Liver (tissue), 8 donors: ENCODE measurements at regions not wholly inside any gene's neighbourhood (a gene's known extent, or its start where the extent isn't known, plus 50 kb on each side); places are given as distances from the start of the nearest gene placed in this dataset.

Experiments used
- DNase-seq: peaks from one replicate; pipeline ENCODE4 v3.0.0-alpha.2; 2017; ENCODE audit warnings: low spot score
- H3K27ac ChIP-seq, 2 donors: one replicate each; pipeline ENCODE4 v1.7.0; 2013; ENCODE audit warnings: inconsistent platforms in 2 of 2, low read length in 2 of 2, control low read depth in 1 of 2, low read depth in 1 of 2, mild to moderate bottlenecking in 1 of 2
- H3K27me3 ChIP-seq, 4 donors: one replicate each; pipeline versions ENCODE4 v1.6.1 to v1.7.0; 2013; ENCODE audit warnings: low read length in 3 of 4, inconsistent platforms in 1 of 4, mild to moderate bottlenecking in 1 of 4, moderate library complexity in 1 of 4; ENCODE audit not compliant: control insufficient read depth in 4 of 4, insufficient read depth in 4 of 4
- H3K36me3 ChIP-seq, 4 donors: one replicate each; pipeline versions ENCODE4 v1.6.1 to v1.7.0; 2013; ENCODE audit warnings: low read length in 3 of 4, mild to moderate bottlenecking in 3 of 4, low read depth in 1 of 4, moderate library complexity in 1 of 4; ENCODE audit not compliant: control insufficient read depth in 4 of 4, insufficient read depth in 3 of 4
- H3K4me1 ChIP-seq, 4 donors: one replicate each; pipeline versions ENCODE4 v1.6.1 to v1.7.0; 2013; ENCODE audit warnings: low read length in 3 of 4, mild to moderate bottlenecking in 3 of 4, moderate library complexity in 1 of 4; ENCODE audit not compliant: control insufficient read depth in 4 of 4, insufficient read depth in 4 of 4
- H3K4me3 ChIP-seq, 3 donors: one replicate each; pipeline versions ENCODE4 v1.6.1 to v1.7.0; 2013; ENCODE audit warnings: low read length in 3 of 3, control low read depth in 1 of 3, low read depth in 1 of 3, mild to moderate bottlenecking in 1 of 3
- H3K9ac ChIP-seq, 2 donors: one replicate each; pipeline ENCODE4 v1.7.0; 2013; ENCODE audit warnings: low read length in 2 of 2, mild to moderate bottlenecking in 2 of 2, moderate library complexity in 2 of 2, control low read depth in 1 of 2, low read depth in 1 of 2
- H3K9me3 ChIP-seq, 4 donors: one replicate each; pipeline versions ENCODE4 v1.6.1 to v1.7.0; 2013; ENCODE audit warnings: low read length in 3 of 4; ENCODE audit not compliant: control insufficient read depth in 4 of 4
- EGR1 ChIP-seq, 2 donors: IDR thresholded peaks; 2 replicates each; pipeline ENCODE4 v1.6.1; 2016 to 2018; ENCODE audit warnings: antibody characterized with exemption in 2 of 2, low read depth in 2 of 2
- FOXA1 ChIP-seq: IDR thresholded peaks from 2 replicates; pipeline ENCODE4 v1.6.1; 2016; ENCODE audit warnings: antibody characterized with exemption
- FOXA2 ChIP-seq: IDR thresholded peaks from 2 replicates; pipeline ENCODE4 v1.6.1; 2016; ENCODE audit warnings: antibody characterized with exemption
- GABPA ChIP-seq, 2 donors: IDR thresholded peaks in 1 of 2; conservative IDR thresholded peaks in 1 of 2; 2 replicates each; pipeline ENCODE4 v1.6.1; 2016; ENCODE audit warnings: antibody characterized with exemption in 2 of 2, mild to moderate bottlenecking in 1 of 2, moderate library complexity in 1 of 2
- HNF4G ChIP-seq: IDR thresholded peaks from 2 replicates; pipeline ENCODE4 v1.6.1; 2016; ENCODE audit warnings: antibody characterized with exemption
- RAD21 ChIP-seq, 2 donors: IDR thresholded peaks; 2 replicates each; pipeline ENCODE4 v1.6.1; 2016; ENCODE audit warnings: antibody characterized with exemption in 2 of 2, mild to moderate bottlenecking in 2 of 2
- SP1 ChIP-seq: IDR thresholded peaks from 2 replicates; pipeline ENCODE4 v1.6.1; 2018; ENCODE audit warnings: antibody characterized with exemption, mild to moderate bottlenecking
- TAF1 ChIP-seq: conservative IDR thresholded peaks from 2 replicates; pipeline ENCODE4 v1.6.1; 2016; ENCODE audit warnings: antibody characterized with exemption, mild to moderate bottlenecking
- YY1 ChIP-seq: IDR thresholded peaks from 2 replicates; pipeline ENCODE4 v1.6.1; 2016; ENCODE audit warnings: antibody characterized with exemption, mild to moderate bottlenecking
- WGBS: extraction: QIAGEN DNeasy Blood & Tissue Kit; methylation state at CpG from one replicate; pipeline ENCODE4 v1.1.7; 2013; 5-methylcytosine and 5-hydroxymethylcytosine counted together
- TF ChIP-seq, protein P1 (sequence below): IDR thresholded peaks from 2 replicates; pipeline ENCODE4 v1.6.1; 2016; ENCODE audit warnings: antibody characterized with exemption
- TF ChIP-seq, protein P2 (sequence below): fragments of 150-350 bp; IDR thresholded peaks from 2 replicates; pipeline ENCODE4 v1.5.1; 2017; ENCODE audit warnings: improper control_type of control experiment, low read depth, low read length; ENCODE audit not compliant: missing input control
- TF ChIP-seq, protein P3 (sequence below): IDR thresholded peaks from 2 replicates; pipeline ENCODE4 v1.6.1; 2016; ENCODE audit warnings: antibody characterized with exemption
- TF ChIP-seq, protein P4 (sequence below): IDR thresholded peaks from 2 replicates; pipeline ENCODE4 v1.6.1; 2016; ENCODE audit warnings: antibody characterized with exemption
- TF ChIP-seq, protein P5 (sequence below): IDR thresholded peaks from 2 replicates; pipeline ENCODE4 v1.6.1; 2016; ENCODE audit warnings: antibody characterized with exemption, mild to moderate bottlenecking
- donor health status: healthy.
- donor health status: healthy.
- donor health status: healthy.
- donor health status: healthy.
- donor health status: healthy.

DNA sequence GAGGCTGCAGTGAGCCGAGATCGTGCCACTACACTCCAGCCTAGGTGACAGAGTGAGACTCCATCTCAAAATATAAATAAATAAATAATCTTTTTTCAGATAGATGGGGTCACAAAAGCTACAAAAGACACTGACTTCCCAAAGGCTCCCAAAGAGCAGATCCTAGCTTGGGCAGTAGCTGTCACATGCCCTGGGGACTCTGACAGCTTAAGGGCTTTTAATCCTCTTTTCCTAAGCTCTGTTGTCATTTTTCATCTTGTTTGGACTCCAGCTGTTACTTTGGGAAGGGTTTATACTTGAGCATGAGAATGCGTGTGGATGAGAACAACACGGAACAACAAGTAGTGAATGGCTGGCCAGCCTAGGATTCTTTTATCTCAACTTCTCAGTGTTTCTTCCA is 231.7 kb downstream of the MZT1 start (continued):
- TF ChIP-seq, protein P1, sequence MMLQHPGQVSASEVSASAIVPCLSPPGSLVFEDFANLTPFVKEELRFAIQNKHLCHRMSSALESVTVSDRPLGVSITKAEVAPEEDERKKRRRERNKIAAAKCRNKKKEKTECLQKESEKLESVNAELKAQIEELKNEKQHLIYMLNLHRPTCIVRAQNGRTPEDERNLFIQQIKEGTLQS: no peak
- TF ChIP-seq RAD21 (IDR thresholded peaks at IDR 0.05): no peak
- TF ChIP-seq FOXA1: no peak

DNA sequence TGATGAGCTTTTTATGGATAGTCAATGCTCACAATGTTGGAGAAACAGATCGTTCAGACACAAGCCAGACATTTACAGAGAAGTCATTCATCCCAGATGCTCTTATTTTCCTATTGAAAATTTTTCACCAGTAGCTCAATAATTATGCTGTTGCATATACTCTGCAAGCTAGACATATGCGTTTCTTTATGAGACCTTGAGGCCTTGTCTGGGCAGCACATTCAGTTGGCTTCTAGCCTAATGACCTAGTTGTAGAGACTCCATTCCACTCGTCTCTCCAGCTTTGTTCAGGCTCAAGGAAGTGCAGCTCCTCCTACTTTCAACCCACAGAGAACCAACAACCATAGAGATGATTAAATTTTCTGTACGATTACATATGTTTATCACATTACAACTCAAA is 237.7 kb downstream of the MZT1 start:
- TF ChIP-seq HNF4G (no peak), FOXA2 (no peak), EGR1 (IDR thresholded peaks at IDR 0.05; ENCODE audit: low read depth in 2 of 2) (no peak), YY1 (no peak), FOXA1 (no peak)
- TF ChIP-seq, protein P2, sequence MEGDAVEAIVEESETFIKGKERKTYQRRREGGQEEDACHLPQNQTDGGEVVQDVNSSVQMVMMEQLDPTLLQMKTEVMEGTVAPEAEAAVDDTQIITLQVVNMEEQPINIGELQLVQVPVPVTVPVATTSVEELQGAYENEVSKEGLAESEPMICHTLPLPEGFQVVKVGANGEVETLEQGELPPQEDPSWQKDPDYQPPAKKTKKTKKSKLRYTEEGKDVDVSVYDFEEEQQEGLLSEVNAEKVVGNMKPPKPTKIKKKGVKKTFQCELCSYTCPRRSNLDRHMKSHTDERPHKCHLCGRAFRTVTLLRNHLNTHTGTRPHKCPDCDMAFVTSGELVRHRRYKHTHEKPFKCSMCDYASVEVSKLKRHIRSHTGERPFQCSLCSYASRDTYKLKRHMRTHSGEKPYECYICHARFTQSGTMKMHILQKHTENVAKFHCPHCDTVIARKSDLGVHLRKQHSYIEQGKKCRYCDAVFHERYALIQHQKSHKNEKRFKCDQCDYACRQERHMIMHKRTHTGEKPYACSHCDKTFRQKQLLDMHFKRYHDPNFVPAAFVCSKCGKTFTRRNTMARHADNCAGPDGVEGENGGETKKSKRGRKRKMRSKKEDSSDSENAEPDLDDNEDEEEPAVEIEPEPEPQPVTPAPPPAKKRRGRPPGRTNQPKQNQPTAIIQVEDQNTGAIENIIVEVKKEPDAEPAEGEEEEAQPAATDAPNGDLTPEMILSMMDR: no peak
- TF ChIP-seq, protein P3, sequence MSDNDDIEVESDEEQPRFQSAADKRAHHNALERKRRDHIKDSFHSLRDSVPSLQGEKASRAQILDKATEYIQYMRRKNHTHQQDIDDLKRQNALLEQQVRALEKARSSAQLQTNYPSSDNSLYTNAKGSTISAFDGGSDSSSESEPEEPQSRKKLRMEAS: no peak
- TF ChIP-seq, protein P4, sequence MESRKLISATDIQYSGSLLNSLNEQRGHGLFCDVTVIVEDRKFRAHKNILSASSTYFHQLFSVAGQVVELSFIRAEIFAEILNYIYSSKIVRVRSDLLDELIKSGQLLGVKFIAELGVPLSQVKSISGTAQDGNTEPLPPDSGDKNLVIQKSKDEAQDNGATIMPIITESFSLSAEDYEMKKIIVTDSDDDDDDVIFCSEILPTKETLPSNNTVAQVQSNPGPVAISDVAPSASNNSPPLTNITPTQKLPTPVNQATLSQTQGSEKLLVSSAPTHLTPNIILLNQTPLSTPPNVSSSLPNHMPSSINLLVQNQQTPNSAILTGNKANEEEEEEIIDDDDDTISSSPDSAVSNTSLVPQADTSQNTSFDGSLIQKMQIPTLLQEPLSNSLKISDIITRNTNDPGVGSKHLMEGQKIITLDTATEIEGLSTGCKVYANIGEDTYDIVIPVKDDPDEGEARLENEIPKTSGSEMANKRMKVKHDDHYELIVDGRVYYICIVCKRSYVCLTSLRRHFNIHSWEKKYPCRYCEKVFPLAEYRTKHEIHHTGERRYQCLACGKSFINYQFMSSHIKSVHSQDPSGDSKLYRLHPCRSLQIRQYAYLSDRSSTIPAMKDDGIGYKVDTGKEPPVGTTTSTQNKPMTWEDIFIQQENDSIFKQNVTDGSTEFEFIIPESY: no peak
- TF ChIP-seq, protein P1: no peak
- DNase-seq: no peak
- WGBS: 67% methylated on average over 4 of the region's 4 CpGs
- H3K36me3 ChIP-seq: no peaks in the 10 kb centered on the region
- H3K27ac ChIP-seq: no peak overlapping the region
- no peaks in the 10 kb centered on the region for H3K9me3 ChIP-seq
- no peaks in the 10 kb centered on the region for H3K27me3 ChIP-seq
- no peak overlapping the region for H3K4me3 ChIP-seq
- H3K9ac ChIP-seq: no peak overlapping the region
- no peaks in the 10 kb centered on the region for H3K4me1 ChIP-seq

DNA sequence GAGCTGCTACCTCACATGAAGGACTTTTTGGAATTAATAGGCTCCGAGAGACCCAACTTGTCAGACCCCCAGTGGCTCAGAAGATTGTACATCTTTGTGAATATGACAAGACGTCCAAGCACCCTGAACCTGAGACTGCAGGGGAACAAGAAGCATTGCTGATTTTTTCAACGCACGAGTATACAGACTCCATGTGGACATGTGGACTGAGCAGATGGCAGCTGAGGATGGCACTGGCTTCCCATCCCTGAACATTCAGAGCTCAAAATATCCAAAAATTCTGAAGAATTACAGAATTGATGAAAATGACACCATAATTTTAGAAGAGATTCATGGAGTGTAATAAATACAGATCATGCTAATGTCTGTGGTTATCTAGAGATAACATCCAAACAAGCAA is 254.1 kb downstream of the MZT1 start:
- no peak for DNase-seq
- TF ChIP-seq, protein P1: no peak
- TF ChIP-seq YY1 (no peak), SP1 (no peak), FOXA2 (no peak), HNF4G (no peak)
- Histone ChIP-seq H3K9me3 (no peaks in the 10 kb centered on the region), H3K36me3 (no peaks in the 10 kb centered on the region), H3K9ac (no peak overlapping the region), H3K4me1 (no peaks in the 10 kb centered on the region), H3K27ac (no peak overlapping the region), H3K27me3 (no peaks in the 10 kb centered on the region), H3K4me3 (no peak overlapping the region)
- 81% methylated on average over 4 of the region's 4 CpGs for WGBS

DNA sequence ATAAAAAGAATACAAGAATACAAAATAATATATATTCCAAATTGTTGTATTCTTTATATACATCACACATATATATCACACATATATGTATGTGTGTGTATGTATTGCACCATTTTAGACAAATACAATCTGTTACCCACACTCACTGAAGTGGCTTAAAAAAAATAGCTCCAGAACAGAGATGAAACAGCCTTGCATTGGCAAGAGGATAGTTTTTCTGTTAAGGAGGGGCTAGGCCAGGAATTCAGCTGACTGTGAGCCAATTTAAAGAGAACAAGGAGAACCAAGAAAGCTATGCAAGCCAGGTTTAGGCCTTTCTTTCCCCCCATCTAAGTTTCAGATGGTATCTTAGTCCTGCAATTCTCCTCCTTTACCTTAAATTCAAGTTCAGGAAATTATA is 257.5 kb downstream of the MZT1 start:
- Histone ChIP-seq H3K27ac (no peak overlapping the region), H3K36me3 (no peaks in the 10 kb centered on the region), H3K9ac (no peak overlapping the region), H3K9me3 (no peaks in the 10 kb centered on the region), H3K4me1 (no peaks in the 10 kb centered on the region), H3K27me3 (no peaks in the 10 kb centered on the region), H3K4me3 (no peak overlapping the region)
- DNase-seq: no peak
- no peak for TF ChIP-seq YY1
- TF ChIP-seq TAF1: no peak
- no peak for TF ChIP-seq GABPA (IDR thresholded peaks at IDR 0.05 in 1 of 2, conservative IDR thresholded peaks at IDR 0.05 in 1 of 2)
- TF ChIP-seq, protein P1: no peak
- TF ChIP-seq, protein P5, sequence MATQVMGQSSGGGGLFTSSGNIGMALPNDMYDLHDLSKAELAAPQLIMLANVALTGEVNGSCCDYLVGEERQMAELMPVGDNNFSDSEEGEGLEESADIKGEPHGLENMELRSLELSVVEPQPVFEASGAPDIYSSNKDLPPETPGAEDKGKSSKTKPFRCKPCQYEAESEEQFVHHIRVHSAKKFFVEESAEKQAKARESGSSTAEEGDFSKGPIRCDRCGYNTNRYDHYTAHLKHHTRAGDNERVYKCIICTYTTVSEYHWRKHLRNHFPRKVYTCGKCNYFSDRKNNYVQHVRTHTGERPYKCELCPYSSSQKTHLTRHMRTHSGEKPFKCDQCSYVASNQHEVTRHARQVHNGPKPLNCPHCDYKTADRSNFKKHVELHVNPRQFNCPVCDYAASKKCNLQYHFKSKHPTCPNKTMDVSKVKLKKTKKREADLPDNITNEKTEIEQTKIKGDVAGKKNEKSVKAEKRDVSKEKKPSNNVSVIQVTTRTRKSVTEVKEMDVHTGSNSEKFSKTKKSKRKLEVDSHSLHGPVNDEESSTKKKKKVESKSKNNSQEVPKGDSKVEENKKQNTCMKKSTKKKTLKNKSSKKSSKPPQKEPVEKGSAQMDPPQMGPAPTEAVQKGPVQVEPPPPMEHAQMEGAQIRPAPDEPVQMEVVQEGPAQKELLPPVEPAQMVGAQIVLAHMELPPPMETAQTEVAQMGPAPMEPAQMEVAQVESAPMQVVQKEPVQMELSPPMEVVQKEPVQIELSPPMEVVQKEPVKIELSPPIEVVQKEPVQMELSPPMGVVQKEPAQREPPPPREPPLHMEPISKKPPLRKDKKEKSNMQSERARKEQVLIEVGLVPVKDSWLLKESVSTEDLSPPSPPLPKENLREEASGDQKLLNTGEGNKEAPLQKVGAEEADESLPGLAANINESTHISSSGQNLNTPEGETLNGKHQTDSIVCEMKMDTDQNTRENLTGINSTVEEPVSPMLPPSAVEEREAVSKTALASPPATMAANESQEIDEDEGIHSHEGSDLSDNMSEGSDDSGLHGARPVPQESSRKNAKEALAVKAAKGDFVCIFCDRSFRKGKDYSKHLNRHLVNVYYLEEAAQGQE: no peak
